NT2/D1 (cell line): ENCODE measurements at regions not wholly inside any gene's neighbourhood (a gene's known extent, or its start where the extent isn't known, plus 50 kb on each side); places are given as distances from the start of the nearest gene placed in this dataset.

Experiments used
- DNase-seq: peaks from one replicate; pipeline ENCODE4 v3.0.0-alpha.2; 2011; ENCODE audit warnings: low read depth, low spot score
- H3K27me3 ChIP-seq: 2 replicates; pipeline ENCODE4 v1.6.0; 2011; ENCODE audit warnings: mild to moderate bottlenecking; ENCODE audit not compliant: insufficient read length, insufficient read depth
- H3K36me3 ChIP-seq: 2 replicates; pipeline ENCODE4 v1.6.1; 2011; ENCODE audit warnings: mild to moderate bottlenecking, low read length, mixed read lengths; ENCODE audit not compliant: insufficient read depth, insufficient read length
- H3K4me1 ChIP-seq: 2 replicates; pipeline ENCODE4 v1.5.1; 2011; ENCODE audit not compliant: insufficient read depth, insufficient read length
- H3K4me3 ChIP-seq: 2 replicates; pipeline ENCODE4 v1.5.1; 2011; ENCODE audit warnings: low read depth; ENCODE audit not compliant: insufficient read length
- H3K9ac ChIP-seq: 2 replicates; pipeline ENCODE4 v1.6.0; 2011; ENCODE audit warnings: low read depth; ENCODE audit not compliant: insufficient read length
- H3K9me3 ChIP-seq: 2 replicates; pipeline ENCODE4 v1.5.1; 2011; ENCODE audit warnings: mild to moderate bottlenecking, low read length; ENCODE audit not compliant: insufficient read depth
- SUZ12 ChIP-seq: IDR thresholded peaks from 2 replicates; pipeline ENCODE4 v1.6.1; 2011; ENCODE audit not compliant: insufficient read length, insufficient read depth; ENCODE audit errors: extremely low read depth
- YY1 ChIP-seq: IDR thresholded peaks from 2 replicates; pipeline ENCODE4 v1.6.1; 2011; ENCODE audit not compliant: insufficient read length, insufficient read depth
- ZNF274 ChIP-seq: IDR thresholded peaks from 2 replicates; pipeline ENCODE4 v1.6.1; 2011; ENCODE audit warnings: mild to moderate bottlenecking, low read depth, low read length

GRCh38 chr7:46493196-46493595 lies 572.1 kb upstream of the IGFBP3 start:
- no peak for DNase-seq
- H3K36me3 ChIP-seq, result no peaks in the 10 kb centered on the region
- H3K9me3 ChIP-seq, result no peaks in the 10 kb centered on the region; the same call in 1 of the 2 replicates
- no peak overlapping the region for H3K9ac ChIP-seq
- TF ChIP-seq YY1 (no peak), ZNF274 (no peak), SUZ12 (no peak)
- no peak overlapping the region for H3K4me3 ChIP-seq
- H3K4me1 ChIP-seq, result no peaks in the 10 kb centered on the region
- H3K27me3 ChIP-seq, result no peaks in the 10 kb centered on the region

- Histone ChIP-seq H3K4me1 (no peaks in the 10 kb centered on the region), H3K36me3 (no peaks in the 10 kb centered on the region), H3K4me3 (no peak overlapping the region), H3K27me3 (no peaks in the 10 kb centered on the region), H3K9me3 (no peaks in the 10 kb centered on the region; the same call in 1 of the 2 replicates), H3K9ac (no peak overlapping the region)
- TF ChIP-seq ZNF274 (no peak), YY1 (no peak), SUZ12 (no peak)
- no peak for DNase-seq
Measured at GRCh38 chr7:46492466-46492865, 571.4 kb upstream of the IGFBP3 start.

GRCh38 chr7:46490406-46490805 lies 569.3 kb upstream of the IGFBP3 start:
- Histone ChIP-seq H3K4me1 (no peaks in the 10 kb centered on the region), H3K9me3 (no peaks in the 10 kb centered on the region; the same call in 1 of the 2 replicates), H3K36me3 (no peaks in the 10 kb centered on the region), H3K9ac (no peak overlapping the region), H3K27me3 (no peaks in the 10 kb centered on the region), H3K4me3 (no peak overlapping the region)
- no peak for TF ChIP-seq ZNF274
- no peak for TF ChIP-seq SUZ12
- no peak for TF ChIP-seq YY1
- no peak for DNase-seq

- Histone ChIP-seq H3K9ac (no peak overlapping the region), H3K9me3 (no peaks in the 10 kb centered on the region), H3K4me3 (no peak overlapping the region), H3K36me3 (no peaks in the 10 kb centered on the region), H3K4me1 (no peaks in the 10 kb centered on the region), H3K27me3 (no peaks in the 10 kb centered on the region)
- no peak for TF ChIP-seq YY1
- TF ChIP-seq SUZ12, result no peak
- no peak for TF ChIP-seq ZNF274
- no peak for DNase-seq
Measured at GRCh38 chr7:46489106-46489505, 568.0 kb upstream of the IGFBP3 start.

- no peaks in the 10 kb centered on the region for H3K36me3 ChIP-seq
- H3K4me1 ChIP-seq, result no peaks in the 10 kb centered on the region
- H3K4me3 ChIP-seq, result no peak overlapping the region
- TF ChIP-seq YY1 (no peak), SUZ12 (no peak), ZNF274 (no peak)
- no peak overlapping the region for H3K9ac ChIP-seq
- DNase-seq, result no peak
- H3K27me3 ChIP-seq, result no peaks in the 10 kb centered on the region
- H3K9me3 ChIP-seq, result no peaks in the 10 kb centered on the region
Measured at GRCh38 chr7:46488607-46489006, 567.5 kb upstream of the IGFBP3 start.

GRCh38 chr7:46486256-46487206 lies 565.5 kb upstream of the IGFBP3 start:
- H3K36me3 ChIP-seq, result no peaks in the 10 kb centered on the region
- H3K27me3 ChIP-seq, result no peaks in the 10 kb centered on the region
- no peaks in the 10 kb centered on the region for H3K9me3 ChIP-seq
- H3K4me1 ChIP-seq, result no peaks in the 10 kb centered on the region
- no peak overlapping the region for H3K9ac ChIP-seq
- H3K4me3 ChIP-seq, result no peak overlapping the region
- DNase-seq, result no peak
- TF ChIP-seq ZNF274 (no peak), YY1 (no peak), SUZ12 (no peak)

- H3K4me3 ChIP-seq, result no peak overlapping the region
- H3K36me3 ChIP-seq, result no peaks in the 10 kb centered on the region
- H3K9me3 ChIP-seq, result no peaks in the 10 kb centered on the region
- H3K9ac ChIP-seq, result no peak overlapping the region
- no peak for DNase-seq
- no peaks in the 10 kb centered on the region for H3K27me3 ChIP-seq
- H3K4me1 ChIP-seq, result no peaks in the 10 kb centered on the region
- TF ChIP-seq YY1, result no peak
- TF ChIP-seq SUZ12, result no peak
- no peak for TF ChIP-seq ZNF274
Measured at GRCh38 chr7:46485481-46486065, 564.5 kb upstream of the IGFBP3 start.
